Neural cell (in vitro differentiated cells): ENCODE measurements at regions not wholly inside any gene's neighbourhood (a gene's known extent, or its start where the extent isn't known, plus 50 kb on each side); places are given as distances from the start of the nearest gene placed in this dataset.

Source experiments
- H2AFZ ChIP-seq: fragments of 200-600, 300-800 bp; sonication (generic), shearing (Covaris generic); 2 replicates; pipeline ENCODE4 v1.6.0; 2014; ENCODE audit warnings: low read depth, mild to moderate bottlenecking, antibody characterized with exemption, low read length, moderate library complexity
- H3F3A ChIP-seq: fragments of 200-600 bp; shearing (Covaris generic); 2 replicates; pipeline ENCODE4 v1.6.1; 2016; ENCODE audit warnings: mild to moderate bottlenecking, moderate library complexity, mixed read lengths, antibody characterized with exemption, low read length; ENCODE audit not compliant: insufficient read depth, poor library complexity, severe bottlenecking
- H3K27ac ChIP-seq: fragments of 200-600, 300-800 bp; sonication (generic), shearing (Covaris generic); 2 replicates; pipeline ENCODE4 v1.5.1; 2014; ENCODE audit warnings: mild to moderate bottlenecking, low read length, moderate library complexity
- H3K27me3 ChIP-seq: fragments of 300-800, 200-600 bp; sonication (generic), shearing (Covaris generic); 2 replicates; pipeline ENCODE4 v1.6.0; 2014; ENCODE audit warnings: mild to moderate bottlenecking, low read depth, low read length, moderate library complexity; ENCODE audit not compliant: insufficient read depth
- H3K36me3 ChIP-seq: fragments of 300-800, 200-600 bp; sonication (generic), shearing (Covaris generic); 2 replicates; pipeline ENCODE4 v1.5.1; 2014; ENCODE audit warnings: mild to moderate bottlenecking, antibody characterized with exemption, low read length, moderate library complexity; ENCODE audit not compliant: insufficient read depth
- H3K4me2 ChIP-seq: fragments of 300-800, 200-600 bp; sonication (generic), shearing (Covaris generic); 2 replicates; pipeline ENCODE4 v1.6.0; 2014; ENCODE audit warnings: mild to moderate bottlenecking, low read length
- H3K4me3 ChIP-seq: fragments of 300-800, 200-600 bp; sonication (generic), shearing (Covaris generic); 2 replicates; pipeline ENCODE4 v1.5.1; 2014; ENCODE audit warnings: mild to moderate bottlenecking, low read length, moderate library complexity
- H3K79me2 ChIP-seq: fragments of 200-600 bp; shearing (Covaris generic); replicated peaks from 2 replicates; pipeline ENCODE4 v1.6.0; 2014; ENCODE audit warnings: mild to moderate bottlenecking, low read length, moderate library complexity; ENCODE audit not compliant: insufficient read depth
- H3K9ac ChIP-seq: fragments of 300-800, 200-600 bp; sonication (generic), shearing (Covaris generic); 2 replicates; pipeline ENCODE4 v1.6.1; 2016; ENCODE audit warnings: mild to moderate bottlenecking, low read length, mixed read lengths
- H3K9me2 ChIP-seq: fragments of 200-600 bp; shearing (Covaris generic); 2 replicates; pipeline ENCODE4 v1.6.1; 2016; ENCODE audit warnings: mild to moderate bottlenecking, low read length, mixed read lengths; ENCODE audit not compliant: insufficient read depth
- H3K9me3 ChIP-seq: fragments of 200-600, 300-800 bp; sonication (generic), shearing (Covaris generic); 2 replicates; pipeline ENCODE4 v1.6.1; 2016; ENCODE audit warnings: mild to moderate bottlenecking, mixed run types, low read length, moderate library complexity, mixed read lengths
- H4K20me1 ChIP-seq: fragments of 200-600 bp; shearing (Covaris generic); 2 replicates; pipeline ENCODE4 v1.6.1; 2016; ENCODE audit warnings: mild to moderate bottlenecking, mixed run types; ENCODE audit not compliant: insufficient read depth
- CTCF ChIP-seq: fragments of 450-650 bp; IDR thresholded peaks from 2 replicates; pipeline ENCODE4 v1.5.1; 2014; ENCODE audit warnings: antibody characterized with exemption, mild to moderate bottlenecking, moderate library complexity; ENCODE audit not compliant: poor library complexity, severe bottlenecking
- EP300 ChIP-seq: fragments of 450-650 bp; conservative IDR thresholded peaks from 2 replicates; pipeline ENCODE4 v1.6.1; 2014; ENCODE audit warnings: antibody characterized with exemption, mild to moderate bottlenecking, moderate library complexity; ENCODE audit not compliant: poor library complexity, severe bottlenecking
- EZH2 ChIP-seq: fragments of 200-600, 300-800 bp; shearing (Covaris generic), sonication (generic); IDR thresholded peaks from 2 replicates; pipeline ENCODE4 v1.6.1; 2014; ENCODE audit warnings: antibody characterized with exemption, low read length, borderline replicate concordance, mild to moderate bottlenecking; ENCODE audit not compliant: insufficient read depth, poor library complexity, severe bottlenecking
- MXI1 ChIP-seq: fragments of 450-650 bp; conservative IDR thresholded peaks from 2 replicates; pipeline ENCODE4 v1.6.1; 2014; ENCODE audit warnings: antibody characterized with exemption, mild to moderate bottlenecking; ENCODE audit not compliant: poor library complexity, severe bottlenecking
- POLR2AphosphoS5 ChIP-seq: IDR thresholded peaks from 2 replicates; pipeline ENCODE4 v1.6.1; 2012
- RAD21 ChIP-seq: fragments of 450-650 bp; conservative IDR thresholded peaks from 2 replicates; pipeline ENCODE4 v1.6.1; 2014; ENCODE audit warnings: antibody characterized with exemption, mild to moderate bottlenecking, moderate library complexity
- SMC3 ChIP-seq: fragments of 450-650 bp; conservative IDR thresholded peaks from 2 replicates; pipeline ENCODE4 v1.6.1; 2014; ENCODE audit warnings: antibody characterized with exemption, mild to moderate bottlenecking, moderate library complexity; ENCODE audit not compliant: poor library complexity
- TAF1 ChIP-seq: IDR thresholded peaks from 2 replicates; pipeline ENCODE4 v1.6.1; 2012; ENCODE audit warnings: low read depth
- TF ChIP-seq, protein P1 (sequence below): IDR thresholded peaks from 2 replicates; pipeline ENCODE4 v1.6.1; 2012; ENCODE audit warnings: borderline replicate concordance

GRCh38 chrX:97846718-97847237 lies 963.1 kb downstream of the RPA4 start:
- Histone ChIP-seq H3K9ac (no peak overlapping the region), H4K20me1 (no peaks in the 10 kb centered on the region), H3K9me3 (no peaks in the 10 kb centered on the region), H3K4me2 (no peak overlapping the region), H3K36me3 (no peaks in the 10 kb centered on the region), H3F3A (no peaks in the 10 kb centered on the region), H3K4me3 (no peak overlapping the region), H3K27ac (no peak overlapping the region), H3K9me2 (no peaks in the 10 kb centered on the region), H3K79me2 (no peaks in the 10 kb centered on the region), H2AFZ (no peak overlapping the region), H3K27me3 (no peaks in the 10 kb centered on the region)
- no peak for TF ChIP-seq RAD21
- no peak for TF ChIP-seq TAF1
- TF ChIP-seq POLR2AphosphoS5: no peak
- TF ChIP-seq EZH2: no peak
- TF ChIP-seq SMC3: no peak

DNA sequence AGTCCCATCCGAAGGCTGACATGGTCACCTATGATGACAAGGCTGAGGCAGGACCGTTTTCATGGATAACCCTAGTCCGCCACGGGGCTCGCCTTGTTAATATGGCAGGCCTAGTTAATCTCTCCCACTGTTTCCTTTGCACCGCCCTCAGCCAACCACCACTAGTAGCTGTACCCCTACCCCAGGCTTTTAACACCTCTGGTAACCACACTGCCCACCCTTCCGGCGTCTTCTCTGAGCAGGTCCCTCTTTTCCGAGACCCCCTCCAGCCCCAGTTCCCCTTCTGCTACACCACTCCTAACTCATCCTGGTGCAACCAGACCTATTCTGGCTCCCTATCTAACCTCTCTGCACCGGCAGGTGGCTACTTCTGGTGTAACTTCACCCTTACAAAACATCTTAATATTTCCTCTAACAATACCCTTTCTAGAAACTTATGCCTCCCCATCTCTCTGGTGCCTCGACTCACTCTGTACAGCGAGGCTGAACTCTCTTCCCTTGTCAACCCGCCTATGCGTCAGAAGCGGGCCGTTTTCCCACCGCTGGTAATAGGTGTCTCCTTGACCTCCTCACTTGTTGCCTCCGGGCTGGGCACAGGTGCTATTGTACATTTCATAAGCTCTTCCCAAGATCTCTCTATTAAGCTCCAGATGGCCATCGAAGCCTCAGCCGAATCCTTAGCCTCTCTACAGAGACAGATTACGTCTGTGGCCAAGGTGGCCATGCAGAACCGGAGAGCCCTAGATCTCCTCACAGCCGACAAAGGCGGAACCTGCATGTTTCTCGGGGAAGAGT lies 964.4 kb downstream of the RPA4 start:
- Histone ChIP-seq H3K9me3 (no peaks in the 10 kb centered on the region), H4K20me1 (no peaks in the 10 kb centered on the region), H3K27me3 (no peaks in the 10 kb centered on the region), H3K9ac (no peak overlapping the region), H2AFZ (no peak overlapping the region), H3K27ac (no peak overlapping the region), H3K4me3 (no peak overlapping the region), H3K36me3 (no peaks in the 10 kb centered on the region), H3K79me2 (no peaks in the 10 kb centered on the region), H3F3A (no peaks in the 10 kb centered on the region), H3K9me2 (no peaks in the 10 kb centered on the region), H3K4me2 (no peak overlapping the region)
- TF ChIP-seq, protein P1, sequence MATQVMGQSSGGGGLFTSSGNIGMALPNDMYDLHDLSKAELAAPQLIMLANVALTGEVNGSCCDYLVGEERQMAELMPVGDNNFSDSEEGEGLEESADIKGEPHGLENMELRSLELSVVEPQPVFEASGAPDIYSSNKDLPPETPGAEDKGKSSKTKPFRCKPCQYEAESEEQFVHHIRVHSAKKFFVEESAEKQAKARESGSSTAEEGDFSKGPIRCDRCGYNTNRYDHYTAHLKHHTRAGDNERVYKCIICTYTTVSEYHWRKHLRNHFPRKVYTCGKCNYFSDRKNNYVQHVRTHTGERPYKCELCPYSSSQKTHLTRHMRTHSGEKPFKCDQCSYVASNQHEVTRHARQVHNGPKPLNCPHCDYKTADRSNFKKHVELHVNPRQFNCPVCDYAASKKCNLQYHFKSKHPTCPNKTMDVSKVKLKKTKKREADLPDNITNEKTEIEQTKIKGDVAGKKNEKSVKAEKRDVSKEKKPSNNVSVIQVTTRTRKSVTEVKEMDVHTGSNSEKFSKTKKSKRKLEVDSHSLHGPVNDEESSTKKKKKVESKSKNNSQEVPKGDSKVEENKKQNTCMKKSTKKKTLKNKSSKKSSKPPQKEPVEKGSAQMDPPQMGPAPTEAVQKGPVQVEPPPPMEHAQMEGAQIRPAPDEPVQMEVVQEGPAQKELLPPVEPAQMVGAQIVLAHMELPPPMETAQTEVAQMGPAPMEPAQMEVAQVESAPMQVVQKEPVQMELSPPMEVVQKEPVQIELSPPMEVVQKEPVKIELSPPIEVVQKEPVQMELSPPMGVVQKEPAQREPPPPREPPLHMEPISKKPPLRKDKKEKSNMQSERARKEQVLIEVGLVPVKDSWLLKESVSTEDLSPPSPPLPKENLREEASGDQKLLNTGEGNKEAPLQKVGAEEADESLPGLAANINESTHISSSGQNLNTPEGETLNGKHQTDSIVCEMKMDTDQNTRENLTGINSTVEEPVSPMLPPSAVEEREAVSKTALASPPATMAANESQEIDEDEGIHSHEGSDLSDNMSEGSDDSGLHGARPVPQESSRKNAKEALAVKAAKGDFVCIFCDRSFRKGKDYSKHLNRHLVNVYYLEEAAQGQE: no peak
- TF ChIP-seq CTCF (no peak), EZH2 (no peak), MXI1 (no peak), EP300 (no peak), TAF1 (no peak), RAD21 (no peak), SMC3 (no peak), POLR2AphosphoS5 (no peak)
